IPS DF 6.9 (cell line): ENCODE measurements at regions not wholly inside any gene's neighbourhood (a gene's known extent, or its start where the extent isn't known, plus 50 kb on each side); places are given as distances from the start of the nearest gene placed in this dataset.
"Not testable (repeated sequence)": the region's sequence is repeated elsewhere in the genome, so short reads cannot be mapped to it uniquely, and the experiment has no call there.

Source experiments
- DNase-seq: peaks from one replicate; pipeline ENCODE4 v3.0.0-alpha.2; 2013; ENCODE audit warnings: low read depth, low spot score
- H3K27ac ChIP-seq: one replicate; pipeline ENCODE4 v1.5.1; 2013; ENCODE audit warnings: low read length, control low read depth
- H3K27me3 ChIP-seq: 2 replicates; pipeline ENCODE4 v1.6.1; 2013; ENCODE audit warnings: mild to moderate bottlenecking, low read length; ENCODE audit not compliant: control insufficient read depth, insufficient read depth
- H3K36me3 ChIP-seq: 2 replicates; pipeline ENCODE4 v1.6.1; 2013; ENCODE audit warnings: low read length; ENCODE audit not compliant: control insufficient read depth, insufficient read depth
- H3K4me1 ChIP-seq: 2 replicates; pipeline ENCODE4 v1.6.1; 2013; ENCODE audit warnings: low read length; ENCODE audit not compliant: control insufficient read depth, insufficient read depth
- H3K4me3 ChIP-seq: 2 replicates; pipeline ENCODE4 v1.5.1; 2013; ENCODE audit warnings: mild to moderate bottlenecking, low read length
- H3K9me3 ChIP-seq: 2 replicates; pipeline ENCODE4 v1.6.1; 2013; ENCODE audit warnings: low read length, inconsistent platforms; ENCODE audit not compliant: control insufficient read depth, insufficient read depth
- WGBS: extraction: QIAGEN DNeasy Blood & Tissue Kit; methylation state at CpG from one replicate; pipeline ENCODE4 v1.1.7; 2013; ENCODE audit warnings: mixed read lengths, missing lambda C conversion rate; ENCODE audit not compliant: insufficient read length, insufficient coverage; 5-methylcytosine and 5-hydroxymethylcytosine counted together

DNA sequence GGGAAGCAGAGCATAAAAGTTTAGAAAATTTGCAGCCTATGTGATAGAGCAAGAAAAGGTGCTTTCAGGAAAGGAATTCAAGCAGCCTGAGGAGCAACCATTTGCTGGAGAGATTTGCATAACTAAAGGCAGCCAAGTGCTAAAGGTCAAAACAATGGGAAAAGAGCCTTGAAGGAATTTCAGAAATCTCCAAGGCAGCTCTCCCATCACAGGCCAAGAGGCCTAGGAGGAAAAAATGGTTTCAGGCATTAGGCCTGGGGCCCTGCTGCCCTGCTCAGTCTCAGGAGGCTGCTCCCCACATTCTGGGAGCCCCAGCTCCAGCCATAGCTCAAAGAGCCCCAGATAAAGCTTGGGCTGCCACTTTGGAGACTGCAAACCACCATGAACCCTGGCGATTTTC is 95.9 kb upstream of the UNC5B start:
- no CpG with 5 or more reads among the region's 1 CpG for WGBS
- Histone ChIP-seq H3K27ac (no peak overlapping the region), H3K9me3 (peaks cover 7% of the 10 kb centered on the region), H3K4me3 (no peak overlapping the region), H3K36me3 (no peaks in the 10 kb centered on the region), H3K27me3 (no peaks in the 10 kb centered on the region), H3K4me1 (no peaks in the 10 kb centered on the region)
- DNase-seq: no peak

GRCh38 chr10:71117589-71117988 is 94.8 kb upstream of the UNC5B start:
- not testable (repeated sequence) for H3K4me1 ChIP-seq, H3K4me3 ChIP-seq, H3K36me3 ChIP-seq, H3K27me3 ChIP-seq, DNase-seq, H3K27ac ChIP-seq, H3K9me3 ChIP-seq
- whole genome bisulfite sequencing: no CpG with 5 or more reads among the region's 4 CpGs

DNA sequence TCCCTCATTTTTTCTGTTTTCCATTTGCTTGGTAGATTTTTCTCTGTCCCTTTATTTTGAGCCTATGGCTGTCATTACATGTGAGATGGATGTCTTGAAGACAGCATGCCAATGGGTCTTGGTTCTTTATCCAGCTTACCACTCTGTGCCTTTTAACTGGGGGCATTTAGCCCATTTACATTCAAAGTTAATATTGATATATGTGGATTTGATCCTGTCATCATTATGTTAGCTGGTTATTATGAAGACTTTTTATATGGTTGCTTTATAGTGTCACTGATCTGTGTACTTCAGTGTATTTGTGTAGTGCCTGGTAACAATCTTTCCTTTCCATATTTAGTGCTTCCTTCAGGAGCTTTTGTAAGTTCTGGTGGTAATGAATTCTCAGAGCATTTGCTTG is 89.3 kb upstream of the UNC5B start:
- Histone ChIP-seq H3K27ac (no peak overlapping the region), H3K4me3 (no peak overlapping the region), H3K27me3 (no peaks in the 10 kb centered on the region), H3K36me3 (no peaks in the 10 kb centered on the region), H3K4me1 (no peaks in the 10 kb centered on the region), H3K9me3 (no peaks in the 10 kb centered on the region)
- no peak for DNase-seq

GRCh38 chr10:71124921-71125748 is 87.2 kb upstream of the UNC5B start:
- H3K27me3 ChIP-seq: no peaks in the 10 kb centered on the region
- no peaks in the 10 kb centered on the region for H3K4me1 ChIP-seq
- DNase-seq: no peak
- H3K4me3 ChIP-seq: no peak overlapping the region
- H3K27ac ChIP-seq: no peak overlapping the region
- H3K36me3 ChIP-seq: no peaks in the 10 kb centered on the region
- WGBS: no CpG with 5 or more reads among the region's 13 CpGs
- H3K9me3 ChIP-seq: no peaks in the 10 kb centered on the region

- Histone ChIP-seq H3K9me3 (no peaks in the 10 kb centered on the region), H3K27ac (no peak overlapping the region), H3K4me3 (no peak overlapping the region), H3K27me3 (no peaks in the 10 kb centered on the region), H3K36me3 (no peaks in the 10 kb centered on the region), H3K4me1 (no peaks in the 10 kb centered on the region)
- DNase-seq: no peak
- no CpG with 5 or more reads among the region's 4 CpGs for WGBS
Observed at GRCh38 chr10:71125749-71126107, 86.6 kb upstream of the UNC5B start.

- no CpG with 5 or more reads among the region's 7 CpGs for WGBS
- Histone ChIP-seq H3K27ac (no peak overlapping the region), H3K36me3 (no peaks in the 10 kb centered on the region), H3K4me1 (no peaks in the 10 kb centered on the region), H3K27me3 (no peaks in the 10 kb centered on the region), H3K4me3 (no peak overlapping the region), H3K9me3 (no peaks in the 10 kb centered on the region)
- DNase-seq: no peak
Observed at GRCh38 chr10:71126432-71126831, 85.9 kb upstream of the UNC5B start.

DNA sequence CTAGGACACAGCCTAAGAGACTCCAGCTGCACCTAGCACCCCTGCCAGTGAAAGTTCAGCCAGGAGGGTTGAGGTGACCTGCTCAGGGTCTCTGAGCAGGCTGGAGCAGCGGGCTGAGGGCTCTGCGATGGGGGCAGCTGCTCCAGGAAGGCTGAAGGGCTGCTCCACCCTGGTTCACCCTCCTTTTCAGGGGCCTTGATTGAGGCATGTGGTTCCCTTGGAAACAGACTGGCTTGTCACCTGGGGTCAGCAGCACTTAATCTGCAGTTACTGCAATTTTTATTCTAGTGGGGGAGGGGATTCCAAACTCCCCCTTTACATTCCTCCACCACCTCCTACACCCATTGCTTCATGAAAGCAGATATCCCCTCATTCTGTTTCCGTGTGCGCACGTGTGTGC is 85.3 kb upstream of the UNC5B start:
- no CpG with 5 or more reads among the region's 5 CpGs for WGBS
- Histone ChIP-seq H3K4me1 (no peaks in the 10 kb centered on the region), H3K27me3 (no peaks in the 10 kb centered on the region), H3K27ac (no peak overlapping the region), H3K36me3 (no peaks in the 10 kb centered on the region), H3K4me3 (no peak overlapping the region), H3K9me3 (no peaks in the 10 kb centered on the region)
- no peak for DNase-seq

GRCh38 chr10:71127773-71128172 is 84.6 kb upstream of the UNC5B start:
- no CpG with 5 or more reads among the region's 3 CpGs for WGBS

DNA sequence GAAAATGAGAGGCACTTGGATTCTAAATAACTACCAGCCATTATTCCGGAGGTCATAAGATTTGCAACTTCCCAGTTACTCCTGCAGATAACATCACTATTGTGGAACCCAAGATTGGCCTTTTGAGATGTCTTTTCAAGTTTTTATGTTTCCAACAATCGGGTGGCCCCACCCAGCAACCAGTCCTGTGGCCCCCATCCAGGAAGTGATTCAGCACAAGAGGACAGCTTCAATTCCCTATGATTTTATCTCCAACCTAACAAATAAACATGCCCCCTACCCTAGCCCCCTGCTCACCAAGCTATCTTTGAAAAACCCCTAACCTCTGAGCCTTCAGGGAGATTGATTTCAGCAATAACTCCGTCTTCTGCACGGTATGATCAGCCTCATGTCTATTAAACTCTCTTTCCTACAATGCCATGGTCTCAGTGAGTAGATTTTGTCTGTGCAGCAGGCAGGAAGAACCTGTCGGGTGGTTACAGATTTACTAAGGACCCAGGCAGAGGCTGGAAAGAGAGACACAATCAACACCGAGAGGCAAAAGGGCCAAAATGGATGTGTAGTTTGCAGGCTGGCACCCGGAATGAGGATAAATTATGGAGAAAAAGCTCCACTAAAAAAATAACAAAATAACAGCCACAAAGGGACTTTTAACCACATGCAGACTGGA is 83.9 kb upstream of the UNC5B start:
- no peaks in the 10 kb centered on the region for H3K4me1 ChIP-seq
- H3K27me3 ChIP-seq: no peaks in the 10 kb centered on the region
- no peak overlapping the region for H3K27ac ChIP-seq
- no peak for DNase-seq
- H3K4me3 ChIP-seq: no peak overlapping the region
- no CpG with 5 or more reads among the region's 7 CpGs for WGBS
- no peaks in the 10 kb centered on the region for H3K36me3 ChIP-seq
- no peaks in the 10 kb centered on the region for H3K9me3 ChIP-seq

More at GRCh38 chr10:71127773-71128172, 84.6 kb upstream of the UNC5B start:
- H3K27me3 ChIP-seq: no peaks in the 10 kb centered on the region
- H3K4me3 ChIP-seq: no peak overlapping the region
- no peaks in the 10 kb centered on the region for H3K4me1 ChIP-seq
- no peaks in the 10 kb centered on the region for H3K36me3 ChIP-seq
- no peak overlapping the region for H3K27ac ChIP-seq
- DNase-seq: no peak
- no peaks in the 10 kb centered on the region for H3K9me3 ChIP-seq

DNA sequence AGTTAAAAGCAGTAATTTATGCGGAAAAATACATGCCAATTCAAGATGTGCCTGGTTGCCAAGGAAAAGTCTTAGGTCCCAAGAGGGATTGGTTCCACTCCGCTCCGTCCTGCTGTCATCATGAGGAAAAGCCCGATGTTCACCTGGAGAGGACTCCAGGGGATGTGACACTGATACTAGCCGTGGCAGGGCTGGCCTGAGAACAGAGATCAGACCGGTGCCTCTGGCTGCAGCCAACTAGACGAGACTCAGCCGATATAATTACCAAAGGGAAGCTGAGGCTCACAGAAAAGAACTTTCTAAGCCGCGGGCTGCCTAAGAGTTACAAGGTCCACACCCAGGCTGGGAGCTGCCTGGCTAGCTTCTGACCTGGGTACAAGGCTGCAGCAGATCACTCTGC is 81.3 kb upstream of the UNC5B start:
- WGBS: no CpG with 5 or more reads among the region's 10 CpGs
- no peak overlapping the region for H3K4me3 ChIP-seq
- no peak for DNase-seq
- H3K4me1 ChIP-seq: peaks cover 4% of the 10 kb centered on the region; the same call in 1 of the 2 replicates
- H3K36me3 ChIP-seq: no peaks in the 10 kb centered on the region
- no peaks in the 10 kb centered on the region for H3K27me3 ChIP-seq
- H3K9me3 ChIP-seq: no peaks in the 10 kb centered on the region
- H3K27ac ChIP-seq: no peak overlapping the region
